ENCODE measurements at regions not wholly inside any gene's neighbourhood (a gene's known extent, or its start where the extent isn't known, plus 50 kb on each side); places are given as distances from the start of the nearest gene placed in this dataset.
"Not testable (repeated sequence)": the region's sequence is repeated elsewhere in the genome, so short reads cannot be mapped to it uniquely, and the experiment has no call there.

DNA sequence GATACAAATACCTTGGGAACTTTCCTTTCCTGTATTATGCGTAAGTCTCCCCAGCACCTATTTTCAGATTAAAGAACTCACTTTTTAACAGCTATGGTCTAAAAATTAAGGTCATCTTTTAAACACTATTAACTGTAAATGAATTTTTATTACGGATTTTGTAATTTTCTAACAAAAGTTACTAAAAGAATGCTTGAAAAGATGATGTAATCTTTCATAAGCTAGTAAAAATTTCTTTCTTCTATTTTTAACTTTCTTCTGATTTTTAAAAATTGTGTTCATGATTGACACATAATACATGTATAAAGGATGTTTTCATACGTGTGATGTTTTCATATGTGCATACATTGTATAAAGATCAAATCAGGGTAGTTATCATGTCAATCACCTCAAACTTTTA, 291.2 kb upstream of the MBL2 start:
- Mint-ChIP-seq H3K9me3 (peaks cover 14% of the 10 kb centered on the region), H3K4me3 (no peak overlapping the region), H3K36me3 (ENCODE audit: low read depth) (no peaks in the 10 kb centered on the region), H3K4me1 (ENCODE audit: low read depth) (no peaks in the 10 kb centered on the region), H3K27ac (no peak overlapping the region), H3K27me3 (ENCODE audit: low read depth) (no peaks in the 10 kb centered on the region)
- CTCF ChIA-PET = no interaction called here
- no peak for DNase-seq
- intact Hi-C loops (cut with micrococcal nuclease) = no loop called here

DNA sequence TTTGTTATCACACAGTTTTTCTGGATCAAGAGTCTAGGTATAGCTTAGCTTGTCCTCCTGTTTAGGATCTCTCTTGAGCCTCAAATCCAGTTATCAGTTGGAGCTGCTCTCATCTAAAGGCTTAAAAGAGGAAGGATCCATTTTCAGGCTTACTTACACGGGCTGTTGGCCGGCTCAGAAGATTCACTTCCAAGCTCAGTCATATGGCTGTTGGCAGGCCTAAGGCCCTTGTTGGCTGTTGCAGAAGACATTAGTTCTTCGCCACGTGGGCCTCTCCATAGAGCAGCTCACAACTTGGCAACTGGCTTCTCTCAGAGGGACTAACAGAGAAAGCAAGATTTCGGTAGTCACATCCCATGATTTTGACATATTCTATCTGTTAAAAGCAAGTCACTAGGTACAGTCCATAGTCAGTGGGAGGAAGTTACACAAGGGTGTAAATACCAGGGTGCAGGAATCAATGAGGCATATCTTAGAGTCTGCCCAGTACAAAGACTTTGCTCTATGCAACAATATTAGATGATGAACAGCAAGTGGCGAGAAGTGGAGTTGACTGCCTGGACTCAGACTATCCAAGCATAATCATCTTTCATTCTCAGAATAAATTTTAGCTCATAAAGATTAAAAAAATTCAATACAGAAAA, 280.1 kb upstream of the MBL2 start:
- intact Hi-C loops (cut with micrococcal nuclease) = no loop called here
- H3K27me3 Mint-ChIP-seq (ENCODE audit: low read depth) = no peaks in the 10 kb centered on the region
- CTCF ChIA-PET = no interaction called here
- H3K27ac Mint-ChIP-seq = no peak overlapping the region
- peaks cover 9% of the 10 kb centered on the region for H3K9me3 Mint-ChIP-seq
- H3K4me3 Mint-ChIP-seq = no peak overlapping the region
- no peak for DNase-seq
- H3K36me3 Mint-ChIP-seq (ENCODE audit: low read depth) = no peaks in the 10 kb centered on the region
- no peaks in the 10 kb centered on the region for H3K4me1 Mint-ChIP-seq (ENCODE audit: low read depth)

DNA sequence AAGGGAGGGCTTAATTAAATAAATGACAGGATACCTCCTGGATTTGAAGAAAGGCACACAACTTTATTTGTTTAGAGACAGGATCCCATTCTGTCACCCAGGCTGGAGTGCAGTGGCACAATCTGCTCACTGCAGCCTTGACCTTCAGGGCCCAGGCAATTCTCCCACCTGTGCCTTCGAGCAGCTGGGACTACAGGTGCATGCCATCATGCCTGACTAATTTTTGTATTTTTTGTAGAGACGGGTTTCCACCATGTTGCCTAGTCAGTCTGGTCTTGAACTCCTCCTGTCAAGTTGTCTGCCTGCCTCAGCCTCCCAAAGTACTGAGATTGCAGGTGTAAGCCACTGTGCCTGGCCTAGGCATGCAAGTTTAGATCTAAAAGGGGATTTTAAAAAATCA, 272.7 kb upstream of the MBL2 start:
- Mint-ChIP-seq H3K27ac (no peak overlapping the region), H3K4me1 (ENCODE audit: low read depth) (no peaks in the 10 kb centered on the region), H3K9me3 (no peaks in the 10 kb centered on the region), H3K4me3 (no peak overlapping the region), H3K36me3 (ENCODE audit: low read depth) (no peaks in the 10 kb centered on the region), H3K27me3 (ENCODE audit: low read depth) (no peaks in the 10 kb centered on the region)
- intact Hi-C loops (cut with micrococcal nuclease) = no loop called here
- CTCF ChIA-PET = no interaction called here
- DNase-seq = no peak

DNA sequence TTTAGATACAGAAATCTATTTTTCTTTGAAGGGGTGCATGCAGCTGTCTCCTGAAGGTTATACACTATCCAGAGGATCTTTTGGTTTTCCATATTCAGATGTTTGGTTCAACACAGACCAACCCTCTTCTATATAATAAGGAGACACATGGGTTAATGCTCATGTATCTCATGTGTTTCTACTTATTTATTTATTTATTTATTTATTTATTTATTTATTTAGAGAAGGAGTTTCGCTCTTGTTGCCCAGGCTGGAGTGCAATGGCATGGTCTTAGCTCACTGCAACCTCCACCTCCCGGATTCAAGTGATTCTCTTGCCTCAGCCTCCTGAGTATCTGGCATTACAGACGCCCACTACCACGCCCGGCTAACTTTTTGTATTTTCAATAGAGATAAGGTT, 263.2 kb upstream of the MBL2 start:
- DNase-seq; CTCF ChIA-PET; H3K27me3 Mint-ChIP-seq (ENCODE audit: low read depth); H3K4me1 Mint-ChIP-seq (ENCODE audit: low read depth); H3K27ac Mint-ChIP-seq; H3K9me3 Mint-ChIP-seq; H3K4me3 Mint-ChIP-seq; intact Hi-C loops (cut with micrococcal nuclease); H3K36me3 Mint-ChIP-seq (ENCODE audit: low read depth): not testable (repeated sequence)

DNA sequence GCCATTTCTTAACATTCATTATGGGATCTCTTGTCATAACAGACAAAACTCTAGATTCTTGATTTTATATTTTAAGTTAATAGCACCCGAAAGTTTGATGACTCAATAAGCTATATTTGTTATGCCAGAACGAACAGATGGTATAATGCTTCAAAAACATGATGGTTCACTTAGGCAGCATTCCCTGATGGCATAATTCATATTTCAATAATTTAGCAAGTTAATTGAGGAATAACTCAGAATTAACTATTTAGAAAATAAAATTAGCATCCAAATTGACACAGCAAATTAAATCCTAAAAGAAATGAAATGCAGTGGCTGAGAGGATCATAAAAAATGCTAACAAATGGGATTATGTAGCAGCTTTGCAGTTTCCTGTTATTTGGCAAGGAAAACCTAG, 260.8 kb upstream of the MBL2 start:
- no peaks in the 10 kb centered on the region for H3K27me3 Mint-ChIP-seq (ENCODE audit: low read depth)
- DNase-seq = no peak
- no peaks in the 10 kb centered on the region for H3K4me1 Mint-ChIP-seq (ENCODE audit: low read depth)
- CTCF ChIA-PET = interaction anchor here (0.6 to 1.0 kb wide), 2 partner anchors 16 to 24 kb away, joined by 3 read pairs; no protein-coding TSS in a partner anchor
- intact Hi-C loops (cut with micrococcal nuclease) = no loop called here
- no peak overlapping the region for H3K27ac Mint-ChIP-seq
- H3K4me3 Mint-ChIP-seq = no peak overlapping the region
- no peaks in the 10 kb centered on the region for H3K36me3 Mint-ChIP-seq (ENCODE audit: low read depth)
- H3K9me3 Mint-ChIP-seq = peaks cover 4% of the 10 kb centered on the region

DNA sequence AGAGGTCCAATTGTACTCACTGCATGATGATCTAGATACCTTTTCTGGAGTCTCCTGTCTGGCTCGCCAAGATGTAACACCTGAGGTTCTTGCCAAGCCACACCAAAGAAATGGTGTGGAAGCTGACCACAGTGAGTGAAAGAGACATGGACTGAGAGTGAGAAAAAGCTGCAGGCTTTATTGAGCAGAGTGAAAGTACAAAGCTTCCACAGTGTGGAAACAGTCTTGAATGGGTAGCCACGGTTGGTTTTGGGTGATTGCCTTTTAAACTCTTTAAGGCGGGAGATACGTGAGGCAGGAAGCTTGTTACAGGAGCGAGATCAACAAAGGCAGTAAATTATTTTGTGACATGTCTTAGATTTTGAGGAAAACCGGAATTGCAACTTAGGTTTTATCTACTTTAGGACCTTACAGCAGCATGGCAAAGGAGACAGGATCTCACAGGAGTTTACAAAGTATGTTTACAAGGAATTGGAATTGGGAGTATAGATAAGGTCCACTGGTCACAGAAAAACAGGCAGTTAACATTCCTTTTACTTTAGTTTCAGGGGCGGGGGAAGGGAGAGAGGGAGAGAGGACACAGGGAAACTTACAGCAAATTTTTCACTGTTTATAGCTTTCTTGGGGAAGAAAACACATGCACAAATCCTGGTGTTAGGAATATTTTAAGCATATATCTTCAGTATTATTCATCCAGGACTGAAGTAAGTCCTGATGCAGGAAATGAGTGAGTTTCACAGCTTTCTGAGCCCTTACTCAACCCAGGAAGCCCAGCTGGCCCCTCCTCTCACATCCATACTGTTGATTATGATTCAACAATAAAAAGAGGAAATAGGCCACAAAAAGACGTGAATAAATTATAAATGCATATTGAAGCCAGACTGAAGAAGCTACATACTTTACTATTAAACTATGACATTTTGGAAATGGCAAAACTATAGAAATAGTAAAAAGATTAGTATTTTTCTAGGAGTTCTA, 257.6 kb upstream of the MBL2 start:
- H3K27ac Mint-ChIP-seq; H3K4me3 Mint-ChIP-seq; CTCF ChIA-PET; H3K36me3 Mint-ChIP-seq (ENCODE audit: low read depth); H3K9me3 Mint-ChIP-seq; H3K27me3 Mint-ChIP-seq (ENCODE audit: low read depth); H3K4me1 Mint-ChIP-seq (ENCODE audit: low read depth); intact Hi-C loops (cut with micrococcal nuclease); DNase-seq: not testable (repeated sequence)

DNA sequence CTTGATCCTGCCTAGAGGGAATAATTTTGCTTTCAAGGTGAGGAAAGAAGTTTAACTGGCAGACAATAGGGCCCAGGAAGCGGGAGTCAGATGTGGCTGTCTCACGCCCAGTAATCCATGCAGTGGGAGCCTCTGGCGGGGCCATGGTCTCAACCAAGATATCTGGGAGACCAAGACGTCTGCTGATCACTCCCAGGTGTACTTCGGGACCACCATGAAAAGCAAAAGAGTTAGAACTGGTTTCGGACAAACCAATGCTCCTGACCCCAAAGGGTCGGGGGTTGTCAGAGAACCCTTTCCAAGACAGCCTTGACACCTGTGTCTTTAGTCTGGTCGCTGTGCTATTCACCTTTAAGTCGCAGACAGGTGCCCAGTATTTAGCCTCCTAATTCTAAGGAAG, 256.9 kb upstream of the MBL2 start:
- intact Hi-C loops (cut with micrococcal nuclease) = no loop called here
- Mint-ChIP-seq H3K4me1 (ENCODE audit: low read depth) (no peaks in the 10 kb centered on the region), H3K9me3 (peaks cover 4% of the 10 kb centered on the region), H3K27ac (no peak overlapping the region), H3K36me3 (ENCODE audit: low read depth) (no peaks in the 10 kb centered on the region), H3K4me3 (no peak overlapping the region), H3K27me3 (ENCODE audit: low read depth) (no peaks in the 10 kb centered on the region)
- no peak for DNase-seq
- CTCF ChIA-PET = no interaction called here

DNA sequence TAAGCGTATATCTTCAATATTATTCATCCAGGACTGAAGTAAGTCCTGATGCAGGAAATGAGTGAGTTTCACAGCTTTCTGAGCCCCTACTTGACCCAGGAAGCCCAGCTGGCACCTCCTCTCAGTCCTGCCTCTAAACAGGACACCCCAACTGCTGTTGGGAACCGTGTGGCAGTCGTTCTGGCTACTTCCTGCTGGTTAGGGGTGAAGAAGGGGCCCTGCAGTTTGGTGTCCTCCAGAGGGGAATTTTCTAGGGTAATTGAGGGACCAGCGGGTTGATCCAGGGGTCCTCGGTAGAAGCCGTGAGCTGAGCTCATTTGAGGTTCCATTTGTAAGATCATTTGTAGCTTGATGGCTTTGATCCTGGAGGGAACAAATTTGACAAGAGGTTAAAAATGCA, 253.2 kb upstream of the MBL2 start:
- not testable (repeated sequence) for H3K4me1 Mint-ChIP-seq (ENCODE audit: low read depth); H3K27me3 Mint-ChIP-seq (ENCODE audit: low read depth); DNase-seq

DNA sequence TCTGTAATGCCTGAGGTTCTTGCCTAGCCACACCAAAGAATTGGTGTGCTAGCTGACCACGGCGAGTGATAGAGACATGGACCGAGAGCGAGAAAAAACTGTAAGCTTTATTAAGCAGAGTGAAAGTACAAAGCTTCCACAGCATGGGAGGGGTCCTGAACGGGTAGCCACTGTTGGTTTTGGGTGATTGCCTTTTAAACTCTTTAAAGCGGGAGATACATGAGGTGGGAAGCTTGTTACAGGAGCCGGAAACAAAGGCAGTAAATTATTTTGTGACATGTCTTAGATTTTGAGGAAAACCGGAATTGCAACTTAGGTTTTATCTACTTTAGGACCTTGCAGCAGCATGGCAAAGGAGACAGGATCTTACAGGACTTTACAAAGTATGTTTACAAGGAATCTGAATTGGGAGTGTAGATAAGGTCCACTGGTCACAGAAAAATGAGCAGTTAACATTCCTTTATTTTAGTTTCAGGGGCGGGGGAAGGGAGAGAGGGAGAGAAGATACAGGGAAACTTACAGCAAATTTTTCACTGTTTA, 252.7 kb upstream of the MBL2 start:
- CTCF ChIA-PET = interaction anchor here (1.0 kb wide), 1 partner anchor 46 kb away, joined by 3 read pairs; no protein-coding TSS in a partner anchor
- Mint-ChIP-seq H3K27ac (no peak overlapping the region), H3K4me3 (no peak overlapping the region)

More for the DNA sequence above, 253.2 kb upstream of the MBL2 start:
- H3K9me3 Mint-ChIP-seq; H3K4me3 Mint-ChIP-seq; H3K36me3 Mint-ChIP-seq (ENCODE audit: low read depth); intact Hi-C loops (cut with micrococcal nuclease); H3K27ac Mint-ChIP-seq: not testable (repeated sequence)
- CTCF ChIA-PET = interaction anchor here (1.0 kb wide), 1 partner anchor 46 kb away, joined by 3 read pairs; no protein-coding TSS in a partner anchor

DNA sequence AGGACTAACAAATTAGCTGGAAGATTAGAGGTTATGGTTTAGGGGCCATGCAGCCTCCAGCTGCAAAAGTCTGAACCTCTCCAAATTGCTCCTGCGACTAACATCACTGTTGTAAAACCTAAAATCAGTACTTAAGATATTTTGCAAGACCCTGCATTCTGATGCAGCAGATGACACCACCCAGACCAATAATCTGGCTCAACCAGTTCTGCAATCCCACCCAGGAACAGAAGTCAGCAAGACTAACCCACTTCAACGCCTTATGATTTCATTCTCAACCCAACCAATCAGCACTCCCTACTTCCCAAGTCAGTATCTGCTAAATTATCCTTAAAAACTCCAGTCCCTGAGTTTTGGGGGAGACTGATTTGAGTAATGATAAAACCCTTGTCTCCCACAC, 250.8 kb upstream of the MBL2 start:
- intact Hi-C loops (cut with micrococcal nuclease) = no loop called here
- Mint-ChIP-seq H3K27ac (no peak overlapping the region), H3K4me1 (ENCODE audit: low read depth) (no peaks in the 10 kb centered on the region), H3K4me3 (no peak overlapping the region), H3K9me3 (peaks cover 5% of the 10 kb centered on the region), H3K27me3 (ENCODE audit: low read depth) (no peaks in the 10 kb centered on the region), H3K36me3 (ENCODE audit: low read depth) (no peaks in the 10 kb centered on the region)
- DNase-seq = no peak
- CTCF ChIA-PET = no interaction called here

More for the DNA sequence above, 252.7 kb upstream of the MBL2 start:
- no peaks in the 10 kb centered on the region for H3K27me3 Mint-ChIP-seq (ENCODE audit: low read depth)
- no peaks in the 10 kb centered on the region for H3K36me3 Mint-ChIP-seq (ENCODE audit: low read depth)
- peaks cover 4% of the 10 kb centered on the region for H3K9me3 Mint-ChIP-seq
- no peak for DNase-seq
- intact Hi-C loops (cut with micrococcal nuclease) = no loop called here
- no peaks in the 10 kb centered on the region for H3K4me1 Mint-ChIP-seq (ENCODE audit: low read depth)

DNA sequence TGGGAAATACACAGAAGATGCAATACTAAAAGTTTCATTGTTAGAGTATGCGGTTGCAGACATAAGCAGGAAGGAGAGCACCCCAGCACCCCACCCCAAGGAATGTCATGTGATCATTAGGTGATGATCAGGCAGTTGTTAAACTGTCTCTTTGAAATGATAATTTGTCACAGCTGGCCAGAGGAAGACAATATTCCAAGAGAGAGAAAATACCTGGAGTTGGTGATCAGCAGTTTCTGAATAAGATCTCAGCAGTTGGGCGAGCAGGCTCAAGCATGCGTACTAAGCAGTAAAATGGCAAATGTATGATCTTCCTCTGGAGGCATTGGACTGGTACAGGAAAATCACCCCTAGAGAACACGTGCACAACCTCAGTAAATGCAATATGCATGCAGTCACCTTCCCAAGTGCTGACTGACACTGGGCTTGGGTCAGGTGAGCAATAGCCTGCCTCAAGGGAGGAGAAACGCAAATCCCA, 250.1 kb upstream of the MBL2 start:
- no peak overlapping the region for H3K4me3 Mint-ChIP-seq
- no peaks in the 10 kb centered on the region for H3K4me1 Mint-ChIP-seq (ENCODE audit: low read depth)
- intact Hi-C loops (cut with micrococcal nuclease) = no loop called here
- no peaks in the 10 kb centered on the region for H3K36me3 Mint-ChIP-seq (ENCODE audit: low read depth)
- peaks cover 3% of the 10 kb centered on the region for H3K9me3 Mint-ChIP-seq
- DNase-seq = no peak
- H3K27ac Mint-ChIP-seq = no peak overlapping the region
- CTCF ChIA-PET = no interaction called here
- no peaks in the 10 kb centered on the region for H3K27me3 Mint-ChIP-seq (ENCODE audit: low read depth)

DNA sequence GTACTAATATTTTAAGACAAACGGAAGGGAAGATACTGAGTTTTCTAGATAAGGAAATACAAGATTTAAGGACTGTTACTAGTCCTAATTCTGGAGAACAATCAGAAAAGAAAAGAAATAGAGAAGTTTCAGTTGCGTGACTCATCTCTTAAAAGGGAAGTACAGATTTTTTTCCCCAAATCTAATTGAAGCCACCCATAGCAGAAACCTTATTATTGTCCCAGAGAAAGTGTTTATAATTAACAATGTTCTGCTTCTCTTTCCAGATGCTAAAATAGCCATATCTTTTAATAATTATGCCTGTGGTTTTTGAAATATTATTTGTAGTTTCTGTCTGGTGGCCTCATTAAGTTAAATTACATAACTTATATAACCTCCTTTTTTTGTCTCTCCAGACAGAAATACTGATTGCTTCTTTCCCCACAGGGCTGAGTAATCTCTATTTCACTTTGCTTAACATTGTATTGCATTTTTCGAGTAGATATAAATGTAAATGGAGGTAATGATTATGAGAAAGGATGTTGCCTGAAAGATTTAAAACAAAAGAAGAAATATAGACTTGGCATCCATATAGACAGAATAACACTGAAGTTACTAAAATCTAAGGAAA, 240.7 kb upstream of the MBL2 start:
- no peak for DNase-seq
- CTCF ChIA-PET = no interaction called here
- no peaks in the 10 kb centered on the region for H3K27me3 Mint-ChIP-seq (ENCODE audit: low read depth)
- no peaks in the 10 kb centered on the region for H3K36me3 Mint-ChIP-seq (ENCODE audit: low read depth)
- intact Hi-C loops (cut with micrococcal nuclease) = no loop called here
- no peaks in the 10 kb centered on the region for H3K4me1 Mint-ChIP-seq (ENCODE audit: low read depth)
- no peak overlapping the region for H3K27ac Mint-ChIP-seq
- no peaks in the 10 kb centered on the region for H3K9me3 Mint-ChIP-seq
- H3K4me3 Mint-ChIP-seq = no peak overlapping the region

Measured in activated naive CD4-positive, alpha-beta T cell treated with anti-CD3 and anti-CD28 coated beads for 36 hours (primary cell).